OCI-LY3 (cell line): ENCODE measurements at regions not wholly inside any gene's neighbourhood (a gene's known extent, or its start where the extent isn't known, plus 50 kb on each side); places are given as distances from the start of the nearest gene placed in this dataset.

ENCODE experiments used
- CTCF ChIP-seq: fragments of 200-600, 300-600 bp; sonication (generic); IDR thresholded peaks from 2 replicates; pipeline ENCODE4 v1.5.1; 2014; ENCODE audit warnings: antibody characterized with exemption, low read length, low read depth
- EZH2phosphoT487 ChIP-seq: fragments of 200-600 bp; shearing (Covaris generic); IDR thresholded peaks from 2 replicates; pipeline ENCODE4 v1.6.1; 2018; ENCODE audit warnings: antibody characterized with exemption, mixed run types, low read depth

- no peak for TF ChIP-seq CTCF
- TF ChIP-seq EZH2phosphoT487: no peak
These were observed 134.1 kb upstream of the GRM7 start for GRCh38 chr3:6726811-6727210.
